ENCODE measurements at regions not wholly inside any gene's neighbourhood (a gene's known extent, or its start where the extent isn't known, plus 50 kb on each side); places are given as distances from the start of the nearest gene placed in this dataset.
"Not testable (repeated sequence)": the region's sequence is repeated elsewhere in the genome, so short reads cannot be mapped to it uniquely, and the experiment has no call there.

DNA sequence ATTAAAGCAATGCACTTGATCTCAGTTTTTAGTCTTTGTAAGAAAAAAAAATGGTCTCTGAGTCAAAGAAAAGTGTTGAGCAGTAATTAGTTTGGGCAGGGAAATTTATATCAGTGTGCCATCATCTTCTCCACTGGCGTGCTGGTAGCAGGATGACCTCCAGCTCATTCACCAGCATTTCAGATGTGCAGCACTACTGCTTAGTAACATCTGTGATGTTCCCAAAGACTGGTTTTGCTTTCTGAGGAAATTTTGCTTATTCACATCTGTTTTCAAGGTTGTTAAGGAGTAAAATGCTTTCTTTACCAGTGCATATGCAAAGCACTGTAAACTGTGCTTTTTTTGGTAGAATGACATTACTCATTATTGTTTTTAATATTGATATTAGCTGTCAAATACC is 540.4 kb downstream of the TRAM1L1 start:
- DNase-seq (ENCODE audit: low spot score) = no peak

DNA sequence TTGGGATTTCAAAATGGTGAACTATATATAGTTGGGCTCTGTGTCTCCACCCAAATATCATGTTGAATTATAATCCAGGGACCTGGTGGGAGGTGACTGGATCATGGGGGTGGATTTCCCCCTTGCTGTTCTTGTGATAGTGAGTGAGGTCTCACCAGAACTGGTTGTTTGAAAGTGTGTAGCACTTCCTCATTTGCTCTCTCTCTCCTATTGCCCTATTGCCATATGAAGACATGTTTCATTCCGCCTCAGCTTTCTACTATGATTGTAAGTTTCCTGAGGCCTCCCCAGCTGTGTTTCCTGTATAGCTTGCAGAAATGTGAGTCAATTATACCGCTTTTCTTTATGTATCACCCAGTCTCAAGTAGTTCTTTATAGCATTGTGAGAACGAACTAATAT is 545.6 kb downstream of the TRAM1L1 start:
- DNase-seq (ENCODE audit: low spot score) = no peak

DNA sequence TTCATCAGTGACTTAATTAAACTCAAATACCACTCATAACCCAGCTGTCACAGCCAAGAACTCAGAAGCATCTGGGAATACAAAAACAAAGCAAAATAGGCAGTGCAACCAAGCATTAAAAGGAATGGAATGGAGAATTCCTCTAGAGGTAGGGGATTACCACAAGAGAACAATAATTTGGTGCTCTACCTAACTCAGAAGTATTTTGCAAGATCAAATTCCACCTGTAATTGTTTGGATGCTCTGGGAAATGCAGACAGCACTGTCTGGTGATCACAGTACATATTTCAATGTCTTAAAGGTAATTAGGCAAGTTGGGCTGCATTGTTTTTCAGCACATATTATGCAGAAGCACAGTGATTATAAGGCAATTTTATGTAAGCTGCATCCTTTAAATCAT is 547.5 kb downstream of the TRAM1L1 start:
- no peak for DNase-seq (ENCODE audit: low spot score)

DNA sequence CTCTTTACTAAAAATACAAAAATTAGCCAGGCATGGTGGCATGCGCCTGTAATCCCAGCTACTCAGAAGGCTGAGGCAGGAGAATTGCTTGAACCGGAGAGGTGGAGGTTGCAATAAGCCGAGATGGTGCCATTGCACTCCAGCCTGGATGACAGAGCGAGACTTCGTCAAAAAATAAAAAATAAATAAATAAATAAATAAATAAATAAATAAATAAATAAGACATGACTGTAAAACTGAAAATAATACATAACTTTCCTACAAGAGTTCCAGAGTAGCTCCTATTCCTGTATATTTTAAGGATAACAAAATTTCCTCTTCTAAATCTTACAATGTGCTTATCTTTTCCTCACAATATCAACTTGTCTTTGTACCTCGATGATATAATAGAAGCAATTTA is 549.4 kb downstream of the TRAM1L1 start:
- DNase-seq (ENCODE audit: low spot score) = not testable (repeated sequence)

DNA sequence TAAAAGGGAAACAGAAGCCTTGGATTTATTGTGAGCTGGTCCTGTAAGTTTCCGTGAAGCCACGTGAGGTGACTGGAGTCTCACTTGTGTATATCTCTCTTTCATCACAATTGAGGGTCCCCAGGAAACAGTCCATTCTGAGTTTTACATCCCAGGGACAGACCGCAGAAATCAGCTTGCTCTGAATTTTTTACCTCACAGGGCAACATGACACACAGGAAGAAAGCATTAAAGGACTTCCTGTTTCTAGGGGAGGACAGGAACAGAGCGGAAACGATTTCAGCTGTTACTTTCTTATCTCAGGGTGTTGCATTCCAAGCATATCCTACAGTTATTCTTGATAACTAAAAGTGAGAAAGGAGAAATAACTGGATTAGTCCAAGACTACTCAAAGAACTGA is 553.5 kb downstream of the TRAM1L1 start:
- no peak for DNase-seq (ENCODE audit: low spot score)

DNA sequence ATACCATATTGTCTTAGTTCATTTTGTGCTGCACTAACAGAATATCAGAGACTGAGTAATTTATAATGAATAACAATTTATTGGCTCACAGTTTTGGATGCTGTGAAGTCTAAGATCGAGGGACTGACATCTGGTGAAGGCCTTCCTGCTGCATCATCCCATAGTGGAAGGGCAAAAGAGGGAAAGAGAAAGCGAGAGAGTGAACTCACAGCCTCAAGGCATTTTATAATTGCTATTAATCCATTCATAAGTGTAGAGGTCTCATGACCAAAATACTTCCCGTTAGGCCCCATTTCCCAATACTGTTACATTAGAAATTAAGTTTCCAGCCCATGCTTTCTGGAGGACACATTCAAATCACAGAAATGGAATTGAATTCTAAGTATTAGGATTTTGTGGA is 554.4 kb downstream of the TRAM1L1 start:
- no peak for DNase-seq (ENCODE audit: low spot score)

DNA sequence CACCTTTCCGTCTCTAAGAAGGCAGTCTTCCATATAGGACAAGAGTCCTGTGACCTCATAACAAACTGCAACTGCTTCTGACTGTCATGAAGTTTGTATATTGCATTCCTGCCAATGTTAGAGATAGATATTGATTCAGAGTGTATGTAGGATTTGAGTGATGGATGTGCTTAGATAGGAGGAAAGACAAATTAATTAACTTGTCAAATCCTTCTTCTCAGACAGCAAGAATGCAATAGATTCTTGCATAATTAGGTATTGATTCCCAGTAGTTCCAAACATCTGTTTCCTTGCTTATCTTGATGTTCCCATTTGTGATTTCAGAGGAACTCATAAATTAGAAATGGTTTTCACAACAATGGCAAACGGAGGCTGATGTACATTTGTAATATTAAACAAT is 555.3 kb downstream of the TRAM1L1 start:
- no peak for DNase-seq (ENCODE audit: low spot score)

DNA sequence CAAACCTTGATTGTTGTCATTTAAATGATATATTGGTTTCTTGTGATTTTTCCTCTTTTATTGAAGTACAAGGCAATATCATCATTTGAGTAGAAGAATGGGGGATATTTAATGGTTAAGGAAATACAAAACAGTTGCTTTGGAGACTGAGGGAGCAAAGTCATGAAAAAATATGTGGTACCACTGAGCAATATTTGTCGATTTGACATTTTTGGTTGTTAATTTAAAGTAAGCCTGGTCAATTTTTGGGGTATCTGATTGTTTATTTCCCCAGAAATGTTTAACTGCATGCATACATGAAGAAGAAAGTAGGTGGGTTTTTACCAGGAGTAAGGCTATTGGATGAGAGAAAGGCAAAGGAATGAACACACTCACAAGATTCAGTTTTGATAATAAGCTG is 556.2 kb downstream of the TRAM1L1 start:
- DNase-seq (ENCODE audit: low spot score) = no peak

DNA sequence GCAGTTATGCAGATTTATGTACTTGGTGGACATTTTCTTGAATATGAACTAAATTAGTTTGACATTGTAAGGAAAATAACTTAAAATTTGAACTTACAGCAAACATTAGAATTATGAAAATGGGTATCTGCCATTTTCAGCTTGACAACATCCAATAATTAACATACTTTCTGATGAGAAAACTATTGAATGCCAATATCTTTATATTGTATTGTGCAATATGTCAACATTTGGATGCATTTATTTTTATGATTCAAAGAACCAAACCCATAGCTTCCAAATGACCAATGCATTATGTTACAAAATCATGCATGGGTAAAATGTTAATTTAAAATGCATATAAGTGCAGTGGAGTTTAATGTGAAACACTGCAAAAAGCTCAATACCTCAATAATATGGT is 562.5 kb downstream of the TRAM1L1 start:
- no peak for DNase-seq (ENCODE audit: low spot score)

DNA sequence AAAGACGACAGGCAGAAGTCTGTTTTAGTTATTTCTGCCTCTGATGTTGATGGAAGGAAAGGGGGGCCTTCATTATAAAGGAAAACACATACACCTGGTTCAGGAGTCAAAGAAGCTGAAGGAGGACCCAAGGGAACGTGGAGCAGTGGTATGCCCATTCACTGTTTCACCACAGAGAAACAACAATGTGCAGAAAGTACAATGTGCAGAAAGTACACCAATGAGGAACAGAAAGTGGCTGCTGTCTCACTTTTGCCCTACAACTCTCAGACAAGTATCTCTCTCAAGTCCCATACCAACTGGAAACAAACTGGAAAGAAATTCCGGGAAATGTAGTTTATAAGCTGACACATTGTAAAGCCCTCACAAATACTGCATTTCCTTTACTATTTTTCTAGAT is 564.5 kb downstream of the TRAM1L1 start:
- no peak for DNase-seq (ENCODE audit: low spot score)

DNA sequence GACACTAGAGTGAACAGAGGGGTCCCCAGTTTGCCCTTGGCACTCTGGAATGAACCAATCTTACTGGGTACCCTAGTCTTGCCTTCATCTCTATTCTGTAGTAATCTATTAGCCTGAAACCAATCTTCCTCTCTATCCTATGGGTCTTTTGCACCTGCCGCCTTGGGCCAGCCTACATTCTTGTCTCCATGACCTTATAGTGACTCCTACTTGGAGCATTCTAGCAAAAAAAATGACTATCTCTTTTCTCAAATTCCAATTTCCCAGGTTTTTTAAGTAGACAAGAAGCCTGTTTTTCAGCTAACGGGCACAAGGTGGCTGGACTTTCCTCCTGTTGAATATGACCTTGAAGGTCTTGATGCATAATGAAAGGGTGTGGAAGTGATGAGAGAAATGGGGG is 568.7 kb downstream of the TRAM1L1 start:
- DNase-seq (ENCODE audit: low spot score) = no peak

DNA sequence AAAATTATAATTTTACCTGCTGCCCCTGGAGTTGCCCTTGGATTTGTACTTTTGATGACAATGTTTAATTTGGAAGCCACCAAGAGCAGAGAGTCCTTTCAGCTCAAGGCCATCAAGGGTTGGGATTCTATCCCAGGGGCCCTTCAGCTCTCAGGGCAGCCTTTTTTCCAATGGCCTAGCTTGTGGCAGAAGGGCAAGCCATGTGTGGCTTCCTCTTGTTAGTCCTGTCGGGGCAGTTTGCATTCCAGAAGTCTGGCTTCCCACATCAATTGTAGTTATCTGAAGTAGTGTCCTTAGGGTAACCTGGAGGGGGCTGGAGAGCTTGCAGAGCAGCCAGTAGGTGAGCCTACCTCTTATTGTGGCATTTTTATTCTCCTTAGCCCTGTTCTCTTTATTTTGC is 569.4 kb downstream of the TRAM1L1 start:
- no peak for DNase-seq (ENCODE audit: low spot score)

DNA sequence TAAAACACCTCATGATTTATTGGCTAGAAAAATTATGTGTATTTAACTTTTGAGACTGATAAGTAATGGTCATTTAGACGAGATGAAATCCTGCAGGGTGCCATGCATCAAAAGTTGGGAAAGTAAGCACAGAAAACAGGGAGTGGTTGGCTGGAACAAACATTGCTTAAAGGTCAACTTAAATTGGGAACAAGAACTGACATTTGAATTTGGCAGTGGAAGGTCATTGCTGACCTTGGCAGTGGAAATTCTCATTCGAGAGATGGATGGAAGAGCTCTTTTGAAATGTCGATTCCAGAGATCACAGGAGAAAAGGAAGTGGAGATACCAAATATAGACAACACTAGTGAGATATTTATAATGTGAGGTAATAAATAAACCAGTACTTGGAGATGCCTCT is 572.8 kb downstream of the TRAM1L1 start:
- no peak for DNase-seq (ENCODE audit: low spot score)

DNA sequence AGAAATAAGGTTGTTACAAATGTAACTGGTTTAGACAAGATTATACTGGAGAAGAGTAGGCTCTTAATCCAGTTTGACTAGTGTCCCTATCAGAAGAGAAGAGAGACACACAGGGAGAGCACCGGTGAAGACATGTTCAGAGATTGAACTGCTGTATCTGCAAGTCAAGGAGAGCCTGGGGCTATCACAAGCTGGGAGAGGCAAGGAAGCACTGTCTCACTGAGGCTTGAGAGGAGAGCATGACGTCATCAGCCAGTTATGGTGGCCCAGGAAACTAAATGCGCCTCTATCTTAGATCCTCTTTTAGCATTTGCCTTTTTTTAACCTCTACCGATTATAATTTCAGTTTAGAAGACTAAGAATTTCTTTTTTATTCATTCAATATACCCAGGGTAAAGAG is 583.4 kb downstream of the TRAM1L1 start:
- no peak for DNase-seq (ENCODE audit: low spot score)

DNA sequence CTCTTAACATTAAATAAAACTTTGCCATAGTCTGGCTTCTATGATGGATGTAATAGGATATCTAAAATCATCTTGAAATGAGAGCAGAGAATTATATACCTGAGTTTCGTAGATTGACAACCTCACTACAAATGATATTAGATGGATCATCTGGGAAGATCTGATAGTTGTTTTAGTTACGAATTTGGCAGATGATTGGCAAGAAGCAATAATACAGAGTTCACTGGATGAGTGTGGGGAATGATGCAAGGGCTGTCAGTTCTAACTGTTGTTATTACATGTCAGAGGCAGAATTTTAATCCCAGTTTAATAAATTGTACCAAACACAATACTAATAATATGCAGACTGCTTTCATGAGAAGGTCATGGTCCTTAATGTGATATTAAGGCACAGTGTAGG is 585.2 kb downstream of the TRAM1L1 start:
- no peak for DNase-seq (ENCODE audit: low spot score)

DNA sequence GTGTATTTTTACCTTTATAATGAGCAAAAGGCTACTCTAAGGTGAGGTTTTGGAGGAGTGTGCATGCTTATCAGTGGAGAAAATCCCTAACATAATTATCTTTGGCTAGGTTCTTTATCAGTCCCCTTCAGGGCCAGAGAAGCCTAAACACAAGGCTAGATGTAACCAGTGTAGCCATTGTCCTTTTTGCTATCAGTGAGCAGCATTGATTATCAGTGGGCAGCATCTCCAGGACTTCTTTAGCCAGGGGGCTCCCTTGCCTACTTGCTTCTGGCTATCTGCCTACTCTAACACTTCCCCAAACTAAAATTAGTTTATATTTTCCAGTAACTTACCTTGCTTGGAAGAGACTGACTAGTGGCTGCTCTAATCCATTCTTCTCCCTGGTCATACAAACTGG is 595.6 kb downstream of the TRAM1L1 start:
- DNase-seq (ENCODE audit: low spot score) = no peak

DNA sequence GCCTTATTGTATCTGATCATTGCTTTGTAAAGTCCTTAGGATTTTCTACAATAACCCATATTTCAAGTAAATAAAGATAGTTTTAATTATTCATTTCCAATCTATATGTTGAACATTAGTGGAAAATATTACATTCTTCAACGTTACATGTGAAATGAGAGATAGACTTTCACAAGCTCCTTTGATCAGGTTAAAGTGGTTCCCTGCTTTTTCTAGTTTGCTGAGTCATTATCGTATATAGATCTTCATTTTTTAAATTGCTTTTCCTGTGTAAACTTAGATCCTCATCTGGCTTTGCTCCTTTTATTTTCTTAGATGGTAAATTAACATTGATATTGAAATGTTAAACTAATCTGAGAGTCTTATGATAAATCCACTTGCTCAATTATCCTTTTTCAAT is 599.0 kb downstream of the TRAM1L1 start:
- no peak for DNase-seq (ENCODE audit: low spot score)

DNA sequence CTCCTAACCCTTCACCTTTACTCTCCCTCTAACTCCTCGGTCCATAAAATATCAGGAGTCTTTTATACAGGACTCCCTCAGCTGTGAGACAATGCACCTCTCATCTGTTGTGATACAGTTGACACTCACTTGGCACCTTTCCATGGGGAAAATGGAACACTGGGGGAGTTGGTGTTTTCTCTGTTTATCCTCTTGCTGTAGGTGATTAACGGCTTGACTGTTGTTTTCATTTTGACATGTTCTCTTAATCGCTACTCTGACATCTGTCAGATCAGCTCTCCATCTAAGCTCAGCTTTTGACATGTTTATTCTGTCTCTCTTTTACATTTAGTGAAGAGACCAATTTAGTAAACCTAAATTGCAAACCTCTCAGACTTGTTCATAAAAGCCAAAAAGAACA is 604.8 kb downstream of the TRAM1L1 start:
- no peak for DNase-seq (ENCODE audit: low spot score)

DNA sequence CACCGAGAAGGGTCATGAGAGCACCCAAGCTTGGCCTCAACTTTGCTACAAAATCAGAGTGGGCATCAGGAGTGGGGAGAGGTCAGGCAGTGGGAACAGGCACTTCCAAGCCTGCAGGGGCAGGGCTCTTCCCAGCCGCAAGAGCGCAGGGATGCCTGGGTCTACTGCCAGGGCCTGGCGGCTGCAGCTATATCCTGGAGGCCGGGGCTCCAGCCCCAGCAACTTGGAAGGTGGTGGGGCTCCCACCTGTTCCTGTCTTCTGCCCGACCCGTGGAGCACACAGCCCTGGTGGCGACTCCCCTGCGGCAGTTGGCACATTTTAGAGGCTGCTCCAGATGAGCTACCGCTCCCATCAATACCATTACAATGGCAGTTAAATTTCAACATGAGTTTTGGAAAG is 607.0 kb downstream of the TRAM1L1 start:
- no peak for DNase-seq (ENCODE audit: low spot score)

DNA sequence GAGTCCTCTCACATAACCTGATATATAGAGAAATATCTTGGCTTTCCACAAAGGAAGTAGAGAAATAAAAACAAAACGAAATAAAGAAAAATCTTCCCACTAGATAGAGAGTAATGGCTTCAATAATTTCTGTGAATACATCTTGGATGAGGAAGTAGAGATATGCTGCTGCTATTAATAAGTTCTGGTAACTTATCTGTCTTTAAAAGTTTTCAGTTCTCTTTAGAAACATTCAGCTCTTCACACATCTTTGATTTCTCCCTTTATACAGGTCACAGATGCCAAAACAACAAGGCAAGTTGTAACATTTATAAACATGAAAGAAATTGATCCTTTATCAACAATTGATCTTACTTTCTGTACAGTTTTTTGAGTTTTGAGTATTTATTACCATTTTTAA is 615.8 kb downstream of the TRAM1L1 start:
- DNase-seq (ENCODE audit: low spot score) = no peak

DNA sequence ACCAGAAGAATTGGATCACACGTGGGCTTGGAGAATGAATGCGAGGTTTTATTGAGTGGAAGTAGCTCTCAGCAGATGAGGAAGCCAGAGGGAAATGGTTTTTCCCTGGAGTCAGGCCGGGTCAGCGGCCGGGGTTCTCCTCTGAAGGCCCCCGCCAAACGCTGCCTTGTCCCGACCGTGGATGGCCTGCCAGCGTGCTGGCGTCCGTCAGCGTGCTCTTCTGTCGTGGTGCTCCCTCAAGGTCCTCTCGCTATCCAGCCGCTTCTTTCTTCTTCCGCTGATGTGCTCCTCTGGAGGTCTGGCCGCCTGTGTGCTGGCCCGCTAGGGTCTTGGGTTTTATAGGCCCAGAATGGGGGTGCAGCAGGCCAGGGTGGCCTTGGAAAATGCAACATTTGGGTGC is 632.2 kb downstream of the TRAM1L1 start:
- no peak for DNase-seq (ENCODE audit: low spot score)

DNA sequence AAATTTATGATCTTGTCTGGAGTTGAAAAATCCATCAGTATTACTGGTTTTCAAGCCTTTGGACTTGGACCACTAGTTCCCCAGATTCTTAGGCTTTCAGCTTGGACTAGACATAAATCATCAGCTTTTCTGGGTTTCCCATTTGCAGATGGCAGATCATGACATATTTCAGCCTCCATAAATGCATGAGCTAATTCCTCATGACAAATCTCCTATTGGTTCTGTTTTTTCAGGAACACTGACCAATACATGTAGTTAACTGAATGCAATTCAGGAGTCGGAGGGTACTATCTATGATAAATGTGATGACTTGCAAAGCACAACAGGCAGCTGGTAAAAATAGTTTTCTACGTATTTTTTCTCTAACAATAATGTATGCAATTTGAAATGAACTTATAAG is 635.6 kb downstream of the TRAM1L1 start:
- no peak for DNase-seq (ENCODE audit: low spot score)

DNA sequence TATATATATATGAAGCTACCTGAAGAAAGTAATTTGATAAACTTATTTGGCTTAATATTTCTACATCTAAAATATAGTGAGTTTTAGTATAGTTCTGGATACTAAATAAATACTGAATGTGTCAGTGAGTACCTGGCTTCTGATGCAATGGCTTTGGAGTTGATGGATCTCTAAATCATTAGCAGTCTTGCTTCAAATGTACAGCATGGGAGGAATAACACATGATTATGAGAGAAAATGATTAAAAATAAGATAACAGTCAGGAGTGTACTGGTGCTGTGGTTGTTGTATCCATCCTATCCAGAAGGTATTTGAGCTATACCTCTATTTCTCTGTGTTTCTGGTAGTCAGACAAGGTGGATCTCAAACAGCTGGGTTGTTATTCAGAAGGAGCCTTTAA is 641.3 kb downstream of the TRAM1L1 start:
- no peak for DNase-seq (ENCODE audit: low spot score)

DNA sequence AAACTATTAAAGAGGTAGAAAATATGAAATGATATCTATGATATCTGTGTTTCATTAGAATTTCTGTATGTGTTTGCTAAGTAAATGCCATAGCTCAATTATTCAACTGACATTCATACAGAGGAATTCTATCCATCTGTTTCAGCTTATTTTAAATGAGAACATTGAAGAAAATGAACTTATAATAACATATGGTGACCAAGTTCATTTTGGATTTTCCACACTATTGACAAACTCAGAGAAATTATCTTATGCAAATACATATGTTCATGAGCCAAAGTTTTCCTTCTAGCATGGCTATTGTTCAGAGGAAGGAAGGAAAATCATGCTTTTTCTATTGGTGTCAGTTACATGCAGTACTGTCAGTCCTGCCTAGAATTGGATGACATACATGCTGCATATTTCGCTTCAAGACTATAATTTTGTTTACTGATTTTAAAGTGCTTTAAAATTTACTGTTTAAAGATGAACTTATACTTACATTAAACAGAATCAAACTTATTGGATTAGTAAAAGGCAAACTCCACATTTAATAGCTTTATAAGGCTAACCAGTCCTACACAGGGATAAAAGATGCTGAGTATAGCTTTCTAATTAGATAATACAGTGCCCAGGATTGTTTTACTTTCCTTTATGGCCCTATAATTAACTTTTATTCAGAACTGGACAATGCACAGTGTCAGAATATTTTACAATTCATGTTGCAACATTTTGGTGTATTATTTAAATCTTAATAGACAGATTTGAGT is 646.2 kb downstream of the TRAM1L1 start:
- DNase-seq (ENCODE audit: low spot score) = no peak

DNA sequence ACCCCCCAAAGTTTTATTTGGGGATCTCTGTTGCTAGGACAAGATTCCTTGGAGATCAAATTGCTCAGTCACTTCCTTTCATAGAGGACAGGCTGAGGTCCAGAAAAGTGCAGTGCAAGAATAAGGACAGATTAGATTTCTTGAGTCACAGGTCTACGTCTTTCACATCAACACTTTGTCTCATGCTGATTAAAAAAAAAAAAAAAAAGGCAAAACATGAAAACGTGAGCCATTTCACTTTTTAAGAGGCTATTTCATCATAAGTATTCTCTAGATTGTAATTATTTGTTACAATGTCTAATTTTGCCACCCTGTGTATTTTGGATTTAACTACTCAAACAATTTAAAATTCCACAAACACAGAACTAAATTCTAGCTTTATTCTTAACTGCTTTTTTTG is 647.0 kb downstream of the TRAM1L1 start:
- DNase-seq (ENCODE audit: low spot score) = no peak
